Kidney (tissue), 13 donors: ENCODE measurements at regions not wholly inside any gene's neighbourhood (a gene's known extent, or its start where the extent isn't known, plus 50 kb on each side); places are given as distances from the start of the nearest gene placed in this dataset.

ENCODE experiments used
- DNase-seq, 5 donors: peaks; one replicate each; pipeline ENCODE4 v3.0.0-alpha.2; 2013 to 2020
- FAIRE-seq: peaks from 2 replicates; lab custom pipeline; 2012; peaks lifted over from hg19 to GRCh38; lab: Jason Lieb, UNC
- H3K27ac ChIP-seq, 2 donors: one replicate each; pipeline ENCODE4 v1.7.0; 2013; ENCODE audit warnings: low read depth in 2 of 2, low read length in 2 of 2, inconsistent platforms in 1 of 2
- H3K27me3 ChIP-seq: one replicate; pipeline ENCODE4 v1.7.1; 2013; ENCODE audit warnings: low read length, inconsistent platforms; ENCODE audit not compliant: control insufficient read depth, insufficient read depth
- H3K36me3 ChIP-seq, 3 donors: one replicate each; pipeline versions ENCODE4 v1.7.0 to v1.7.1; 2013; ENCODE audit warnings: low read length in 3 of 3, control low read depth in 1 of 3, inconsistent platforms in 1 of 3; ENCODE audit not compliant: insufficient read depth in 3 of 3, control insufficient read depth in 2 of 3
- H3K4me1 ChIP-seq, 3 donors: one replicate each; pipeline versions ENCODE4 v1.7.0 to v1.7.1; 2013; ENCODE audit warnings: low read length in 3 of 3, inconsistent platforms in 1 of 3, low read depth in 1 of 3; ENCODE audit not compliant: control insufficient read depth in 2 of 3, insufficient read depth in 2 of 3
- H3K4me3 ChIP-seq, 3 donors: one replicate each; pipeline versions ENCODE4 v1.7.0 to v1.8.1; 2013; ENCODE audit warnings: low read length in 3 of 3, control low read depth in 1 of 3, inconsistent platforms in 1 of 3
- H3K9ac ChIP-seq, 3 donors: one replicate each; pipeline versions ENCODE4 v1.7.0 to v1.7.1; 2013; ENCODE audit warnings: low read length in 3 of 3, control low read depth in 1 of 3, inconsistent platforms in 1 of 3
- H3K9me3 ChIP-seq, 3 donors: one replicate each; pipeline versions ENCODE4 v1.7.0 to v1.7.1; 2013; ENCODE audit warnings: low read length in 3 of 3, control low read depth in 1 of 3, inconsistent platforms in 1 of 3; ENCODE audit not compliant: control insufficient read depth in 2 of 3, insufficient read depth in 1 of 3
- intact Hi-C: fragments of 100-400 bp; cut with DNase I; formaldehyde crosslinking; loops from one replicate; pipeline ENCODE4 v1.11.1; 2022
- TF ChIP-seq, protein P1 (sequence below): IDR thresholded peaks from 3 replicates; pipeline ENCODE4 v1.5.1; 2012; ENCODE audit warnings: mild to moderate bottlenecking, moderate library complexity, borderline replicate concordance; ENCODE audit not compliant: insufficient read depth; ENCODE audit errors: extremely low read depth
- donor health status: control.
- donor health status: control.
- donor health status: control.
- donor health status: control.
- donor health status: control.
- donor health status: DM: yes; HTN: yes; CAD: no.
- donor health status: Normal renal cell carcinoma (clear cell type).

GRCh38 chr10:60643874-60644273, 134.4 kb upstream of the CDK1 start:
- H3K4me3 ChIP-seq, result no peak overlapping the region
- FAIRE-seq (no peak), DNase-seq (no peak)
- peaks cover 0 to 5% (median 4%) of the 10 kb centered on the region in 3 donors for H3K4me1 ChIP-seq
- no peaks in the 10 kb centered on the region for H3K27me3 ChIP-seq
- no peak overlapping the region for H3K27ac ChIP-seq
- no peak overlapping the region for H3K9ac ChIP-seq
- no peaks in the 10 kb centered on the region for H3K9me3 ChIP-seq
- no peaks in the 10 kb centered on the region for H3K36me3 ChIP-seq
- TF ChIP-seq, protein P1, sequence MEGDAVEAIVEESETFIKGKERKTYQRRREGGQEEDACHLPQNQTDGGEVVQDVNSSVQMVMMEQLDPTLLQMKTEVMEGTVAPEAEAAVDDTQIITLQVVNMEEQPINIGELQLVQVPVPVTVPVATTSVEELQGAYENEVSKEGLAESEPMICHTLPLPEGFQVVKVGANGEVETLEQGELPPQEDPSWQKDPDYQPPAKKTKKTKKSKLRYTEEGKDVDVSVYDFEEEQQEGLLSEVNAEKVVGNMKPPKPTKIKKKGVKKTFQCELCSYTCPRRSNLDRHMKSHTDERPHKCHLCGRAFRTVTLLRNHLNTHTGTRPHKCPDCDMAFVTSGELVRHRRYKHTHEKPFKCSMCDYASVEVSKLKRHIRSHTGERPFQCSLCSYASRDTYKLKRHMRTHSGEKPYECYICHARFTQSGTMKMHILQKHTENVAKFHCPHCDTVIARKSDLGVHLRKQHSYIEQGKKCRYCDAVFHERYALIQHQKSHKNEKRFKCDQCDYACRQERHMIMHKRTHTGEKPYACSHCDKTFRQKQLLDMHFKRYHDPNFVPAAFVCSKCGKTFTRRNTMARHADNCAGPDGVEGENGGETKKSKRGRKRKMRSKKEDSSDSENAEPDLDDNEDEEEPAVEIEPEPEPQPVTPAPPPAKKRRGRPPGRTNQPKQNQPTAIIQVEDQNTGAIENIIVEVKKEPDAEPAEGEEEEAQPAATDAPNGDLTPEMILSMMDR, result no peak
- intact Hi-C loops, result no loop called here

GRCh38 chr10:60629332-60629731, 148.9 kb upstream of the CDK1 start:
- TF ChIP-seq, protein P1, result no peak
- Histone ChIP-seq H3K4me3 (no peak overlapping the region), H3K9ac (no peak overlapping the region), H3K27ac (no peak overlapping the region), H3K36me3 (no peaks in the 10 kb centered on the region), H3K9me3 (no peaks in the 10 kb centered on the region), H3K27me3 (no peaks in the 10 kb centered on the region), H3K4me1 (peaks cover 2 to 6% (median 6%) of the 10 kb centered on the region in 3 donors)
- FAIRE-seq (no peak), DNase-seq (no peak)
- intact Hi-C loops, result no loop called here

DNA sequence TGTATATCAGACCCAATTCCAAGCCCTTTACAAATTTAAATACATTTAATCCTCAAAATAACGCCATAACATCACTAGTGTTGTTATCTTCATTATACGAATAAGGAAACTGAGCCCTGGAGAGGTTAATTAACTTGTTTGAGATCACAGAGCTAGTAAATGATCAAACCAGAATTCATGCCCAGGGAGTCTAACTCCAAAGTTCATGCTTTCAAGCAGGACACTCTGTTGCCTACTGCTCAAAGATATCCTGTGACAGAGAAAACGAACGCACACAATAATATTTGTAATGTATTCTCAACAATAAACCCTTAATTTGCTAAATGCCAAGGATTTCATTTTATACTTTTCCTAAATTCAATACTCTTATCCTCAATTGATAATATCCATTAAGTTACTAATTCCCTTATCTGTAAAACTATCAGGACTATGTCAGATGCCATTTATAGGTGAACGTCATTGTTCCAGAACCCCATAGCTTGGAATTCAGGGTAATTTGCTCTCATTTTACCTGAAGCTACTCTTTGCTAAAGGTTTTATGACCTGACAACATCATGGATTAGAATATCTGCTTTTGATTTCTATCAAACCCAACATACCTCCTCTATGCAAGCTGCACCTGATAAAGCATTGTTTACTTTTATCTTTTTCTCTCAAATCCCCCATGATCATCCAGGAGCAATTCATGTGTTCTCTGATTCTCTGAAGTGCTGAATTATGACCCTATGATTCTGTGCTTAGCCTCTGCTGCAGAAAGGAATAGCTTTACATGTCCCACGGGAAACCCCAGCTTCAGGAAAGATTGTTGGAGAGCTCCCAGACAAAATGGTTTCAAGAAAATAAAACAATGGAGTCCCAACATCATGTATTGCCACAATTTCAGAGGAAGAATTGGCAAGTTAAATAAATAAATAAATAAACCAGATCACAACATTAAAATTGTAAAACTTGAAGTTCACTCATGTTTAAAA, 150.2 kb upstream of the CDK1 start:
- Histone ChIP-seq H3K4me3 (peak overlapping the region in 2 of 3 donors; percentile 16 to 25), H3K36me3 (no peaks in the 10 kb centered on the region), H3K9ac (no peak overlapping the region), H3K4me1 (peaks cover 2 to 6% (median 6%) of the 10 kb centered on the region in 3 donors), H3K27ac (peak overlapping the region; percentile 36 to 62), H3K9me3 (no peaks in the 10 kb centered on the region), H3K27me3 (no peaks in the 10 kb centered on the region)
- TF ChIP-seq, protein P1, result no peak
- FAIRE-seq (no peak), DNase-seq (peak in 1 of 5 donors; percentile 17)
- intact Hi-C loops, result no loop called here
